SK-N-MC (cell line): ENCODE measurements at regions not wholly inside any gene's neighbourhood (a gene's known extent, or its start where the extent isn't known, plus 50 kb on each side); places are given as distances from the start of the nearest gene placed in this dataset.

Experiments used
- EZH2 ChIP-seq: fragments of 200-600 bp; sonication (generic); IDR thresholded peaks from one replicate; pipeline ENCODE4 v1.6.1; 2017; ENCODE audit warnings: antibody characterized with exemption
- FOXP2 ChIP-seq: optimal IDR thresholded peaks from 2 replicates; pipeline ENCODE3; 2011; ENCODE audit warnings: mild to moderate bottlenecking, moderate library complexity; ENCODE audit not compliant: insufficient read depth; ENCODE audit errors: extremely low read length, control extremely low read depth
- POLR2AphosphoS5 ChIP-seq: IDR thresholded peaks from 2 replicates; pipeline ENCODE4 v1.6.1; 2012; ENCODE audit warnings: mild to moderate bottlenecking, low read depth, low read length, borderline replicate concordance

- TF ChIP-seq EZH2 (no peak), POLR2AphosphoS5 (no peak), FOXP2 (no peak)
These were observed 716.1 kb upstream of the POT1 start for GRCh38 chr7:125645770-125646169.
